Fibroblast of skin of abdomen (primary cell): ENCODE measurements at regions not wholly inside any gene's neighbourhood (a gene's known extent, or its start where the extent isn't known, plus 50 kb on each side); places are given as distances from the start of the nearest gene placed in this dataset.
"Not testable (repeated sequence)": the region's sequence is repeated elsewhere in the genome, so short reads cannot be mapped to it uniquely, and the experiment has no call there.

Experiments
- DNase-seq: peaks from one replicate; pipeline ENCODE4 v3.0.0-alpha.2; 2013

DNA sequence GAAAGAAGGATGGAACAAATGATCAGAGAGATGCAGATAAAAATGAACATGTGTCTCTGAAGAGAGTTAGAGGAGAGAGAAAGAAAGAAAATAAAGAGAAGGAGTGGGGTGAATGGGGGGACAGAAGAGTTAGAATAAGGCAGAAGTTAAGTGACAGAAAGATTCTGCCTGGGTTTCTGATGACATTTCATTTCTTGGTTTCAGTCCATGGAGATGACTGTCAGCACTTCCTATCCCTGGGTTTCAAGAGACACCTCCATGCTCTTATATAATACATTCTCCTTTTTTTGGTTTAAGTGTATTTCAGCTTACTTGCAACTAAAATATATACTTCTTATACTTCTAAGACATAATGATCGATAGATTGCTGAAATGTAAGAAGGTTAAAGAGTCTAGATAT is 213.0 kb upstream of the IL12B start:
- no peak for DNase-seq

DNA sequence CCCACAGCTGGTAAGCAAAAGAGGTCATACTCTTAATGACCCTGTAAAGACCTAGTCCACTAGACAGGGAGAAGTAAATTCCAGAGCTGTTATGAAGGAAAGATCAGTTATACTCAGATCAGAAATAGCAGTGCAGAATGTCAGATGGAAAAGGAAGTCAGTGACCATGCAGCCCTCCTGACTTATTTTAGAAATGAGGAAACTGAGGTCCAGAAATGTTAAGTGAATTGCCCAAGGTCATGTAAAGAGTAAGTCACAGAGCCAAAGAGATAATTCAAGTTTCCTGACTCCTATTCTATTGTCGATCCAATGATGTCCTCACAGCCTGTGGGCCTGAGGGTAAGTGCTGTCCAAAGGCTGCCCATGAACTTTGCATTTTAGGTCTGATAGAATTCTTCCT is 214.9 kb upstream of the IL12B start:
- DNase-seq = no peak

DNA sequence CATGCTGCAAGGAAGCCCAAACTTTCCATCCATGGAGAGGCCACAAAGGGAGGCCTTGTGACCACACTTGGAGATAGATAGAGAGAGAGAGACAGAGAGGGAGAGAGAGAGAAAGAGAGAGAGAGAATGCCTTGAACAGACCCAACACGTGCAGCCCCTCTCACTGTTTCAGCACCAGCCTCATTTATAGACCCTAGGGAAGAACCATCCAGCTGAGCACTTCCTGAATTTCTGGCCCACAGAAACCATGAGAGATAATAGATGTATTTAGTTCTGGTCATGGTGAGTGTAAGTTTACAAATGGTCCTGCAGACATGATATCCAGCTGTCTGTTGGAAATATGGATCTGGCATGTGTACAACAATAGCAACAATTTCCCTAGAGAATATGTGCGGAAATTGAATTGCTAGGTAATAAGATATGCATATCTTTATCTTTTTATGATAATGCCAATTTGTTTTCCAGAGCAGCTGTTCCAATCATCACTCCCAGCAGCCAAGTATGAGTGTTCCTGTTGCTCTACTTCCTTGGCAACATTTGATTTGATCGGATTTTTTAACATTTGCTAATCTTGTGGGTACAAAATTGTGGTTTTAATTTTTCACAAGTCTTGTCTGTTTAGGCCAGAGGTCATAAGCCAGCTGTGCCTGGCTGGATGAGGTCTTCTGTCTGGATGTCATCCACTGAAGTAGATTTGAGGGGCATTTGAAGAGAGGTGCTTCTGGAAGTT is 217.3 kb upstream of the IL12B start:
- no peak for DNase-seq

DNA sequence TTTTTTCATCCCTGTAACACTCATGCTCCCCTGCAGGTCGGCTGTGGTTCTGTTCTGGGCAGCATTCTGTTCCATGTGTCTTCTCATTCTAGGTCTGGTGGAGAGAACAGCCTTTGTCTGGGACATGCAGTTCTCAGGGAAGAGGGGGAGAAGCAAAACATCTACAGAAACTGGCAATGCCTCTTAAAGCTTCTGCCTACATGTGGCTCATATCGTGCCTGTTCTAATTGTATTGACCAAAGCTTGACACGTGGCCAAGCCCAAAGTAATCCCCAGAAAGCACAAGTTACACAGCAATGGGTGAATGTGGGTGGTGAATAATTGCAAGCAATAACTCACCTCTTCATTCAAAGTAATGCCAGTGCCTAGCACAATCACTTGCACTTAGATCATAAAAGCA is 218.2 kb upstream of the IL12B start:
- no peak for DNase-seq

DNA sequence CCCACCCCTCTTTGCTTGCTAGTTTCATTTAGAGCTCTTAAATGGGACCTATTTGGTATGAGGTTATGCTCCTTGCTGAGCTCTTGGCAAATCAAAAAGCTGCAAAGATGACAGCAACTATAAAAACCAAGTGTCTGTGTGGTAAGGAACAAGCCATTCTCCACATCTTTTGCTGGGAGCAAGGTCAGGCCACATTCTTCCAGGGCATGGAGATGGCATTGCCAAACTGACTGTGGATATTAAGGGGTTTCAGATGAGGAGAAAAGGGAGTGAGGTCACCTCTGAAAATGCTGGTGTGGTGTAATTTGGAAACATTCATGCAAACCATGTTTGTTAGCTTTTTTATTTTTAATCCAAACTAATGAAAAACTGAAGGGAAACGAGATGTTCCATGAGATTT is 218.8 kb upstream of the IL12B start:
- no peak for DNase-seq

DNA sequence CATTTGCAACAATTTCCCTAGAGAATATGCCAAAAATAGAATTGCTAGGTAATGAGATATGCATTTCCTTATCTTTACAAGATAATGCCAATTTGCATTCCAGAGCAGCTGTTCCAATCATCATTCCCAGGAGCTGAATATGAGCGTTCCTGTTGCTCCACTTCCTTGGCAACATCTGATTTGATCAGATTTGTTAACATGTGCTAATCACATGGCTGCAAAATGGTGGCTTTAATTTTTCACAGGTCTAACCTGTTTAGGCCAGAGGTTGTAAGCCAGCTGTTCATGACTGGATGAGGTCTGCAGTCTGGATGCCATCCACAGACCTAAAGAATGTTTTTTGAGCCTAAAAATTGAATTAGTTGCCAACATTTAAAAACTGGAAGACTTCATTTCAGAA is 220.7 kb upstream of the IL12B start:
- no peak for DNase-seq

DNA sequence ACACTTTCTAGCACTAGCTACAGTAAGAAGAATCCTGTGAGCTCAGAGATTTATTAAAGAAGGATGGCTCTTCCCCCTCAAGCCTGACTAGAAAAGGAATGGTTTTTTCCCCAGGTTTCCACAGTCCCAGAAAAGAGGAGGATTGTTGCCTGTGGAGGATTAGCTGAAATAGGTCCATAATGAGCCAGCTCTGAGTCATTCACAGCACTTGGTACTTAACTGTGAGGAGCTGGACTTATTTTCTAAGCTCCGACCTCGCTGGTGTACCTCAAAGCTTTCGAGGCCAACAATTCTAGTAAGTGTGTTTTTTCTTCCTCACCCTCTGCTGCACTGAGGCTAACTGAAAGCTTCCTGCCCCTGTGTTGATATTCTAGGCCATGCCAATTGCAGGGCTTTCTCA is 222.5 kb upstream of the IL12B start:
- DNase-seq = peak; percentile 64

DNA sequence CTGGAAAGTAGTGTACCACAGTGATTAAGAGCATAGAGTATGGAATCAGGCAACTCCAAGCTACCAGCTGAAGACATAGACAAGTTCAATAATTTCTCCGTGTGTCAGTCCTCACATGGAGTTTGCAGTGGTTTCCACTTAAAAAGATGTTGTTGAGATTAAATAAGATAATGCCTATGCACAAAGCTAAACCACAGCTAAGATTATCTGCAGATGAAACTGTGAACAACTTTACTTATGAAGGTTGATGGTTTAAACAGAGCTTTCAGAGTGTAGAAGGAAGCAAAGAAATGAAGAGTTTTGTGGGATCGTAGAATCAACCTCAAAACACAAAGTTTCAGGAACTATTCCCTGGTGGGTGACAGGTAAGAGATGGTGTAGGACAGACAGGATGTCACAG is 223.5 kb upstream of the IL12B start:
- DNase-seq = no peak

DNA sequence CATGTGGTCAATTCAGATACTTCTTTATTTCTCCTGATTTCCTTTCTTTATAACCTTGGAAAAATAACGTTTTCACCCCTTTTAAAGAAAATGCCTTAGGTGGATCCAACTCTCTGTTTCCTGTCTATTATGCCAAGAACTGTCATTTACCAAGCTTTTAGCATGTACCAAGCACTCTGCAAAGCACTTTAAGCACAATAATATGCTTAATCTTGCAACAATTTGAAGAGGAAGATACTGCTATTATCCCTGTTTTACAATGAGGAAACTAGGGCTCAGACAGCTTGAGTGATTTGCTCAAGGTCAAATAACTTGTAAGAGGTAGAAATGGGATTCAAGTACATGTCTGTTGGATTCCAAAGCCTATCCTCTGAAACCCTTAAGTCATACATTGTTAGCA is 224.8 kb upstream of the IL12B start:
- no peak for DNase-seq

DNA sequence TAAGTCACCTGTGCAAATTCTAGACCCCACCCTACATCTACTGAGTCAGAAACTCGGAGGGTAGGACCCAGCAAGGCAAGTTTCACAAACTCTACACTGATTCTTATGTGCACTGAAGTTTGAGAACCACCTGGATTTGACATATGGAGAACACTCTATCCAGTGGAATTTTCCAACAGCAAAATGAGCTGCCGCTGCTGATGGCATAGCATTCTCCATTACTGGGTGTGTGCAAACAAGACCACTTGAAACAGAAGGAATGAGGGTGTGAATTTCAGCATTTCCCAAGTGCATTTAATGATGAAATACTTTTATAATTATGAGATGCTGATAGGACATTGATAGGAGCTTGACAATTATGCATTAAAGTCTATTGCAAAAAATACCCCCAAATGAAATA is 229.1 kb upstream of the IL12B start:
- DNase-seq = no peak

DNA sequence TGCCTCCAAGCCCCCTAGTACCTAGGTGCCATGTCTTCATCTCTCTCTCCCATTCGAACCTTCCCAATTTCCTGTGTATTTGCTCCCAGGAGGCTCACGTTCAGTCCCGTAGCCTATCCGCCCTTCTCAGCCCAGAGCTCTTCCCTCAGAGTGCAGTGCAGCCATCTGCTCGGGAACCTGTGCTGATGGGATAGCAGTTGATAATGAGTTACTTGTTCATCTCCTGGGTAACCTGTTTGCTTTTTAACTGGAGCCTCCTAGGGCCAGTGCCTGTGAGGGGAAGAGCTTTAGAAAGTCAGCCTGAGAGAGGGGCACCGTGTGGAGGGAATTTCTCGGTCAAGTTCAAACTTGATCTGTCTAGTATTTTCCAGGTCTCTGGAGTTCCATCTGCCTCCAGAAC is 229.8 kb upstream of the IL12B start:
- no peak for DNase-seq

GRCh38 chr5:159564031-159564430 is 233.7 kb upstream of the IL12B start:
- DNase-seq = no peak

- DNase-seq = no peak
These were observed 236.5 kb upstream of the IL12B start for GRCh38 chr5:159566832-159567231.

DNA sequence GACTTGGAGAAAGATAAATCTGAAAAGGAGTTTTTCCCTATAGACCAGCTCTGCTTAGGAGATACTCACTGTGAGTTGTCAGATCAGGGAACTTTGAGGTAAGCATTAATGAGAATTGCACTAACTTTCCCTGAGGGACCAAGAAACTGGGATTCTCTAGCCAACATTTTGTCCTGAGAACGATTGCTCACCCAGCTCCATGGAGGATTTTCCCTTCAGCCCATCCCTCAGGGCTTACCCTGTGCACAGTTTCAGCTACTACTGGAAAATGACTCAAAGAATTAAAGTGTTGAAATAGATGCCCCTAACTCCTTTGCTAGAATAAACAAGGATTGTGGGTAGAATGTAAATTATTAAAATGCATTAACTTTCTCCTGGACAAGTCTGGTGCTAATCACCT is 237.2 kb upstream of the IL12B start:
- no peak for DNase-seq

DNA sequence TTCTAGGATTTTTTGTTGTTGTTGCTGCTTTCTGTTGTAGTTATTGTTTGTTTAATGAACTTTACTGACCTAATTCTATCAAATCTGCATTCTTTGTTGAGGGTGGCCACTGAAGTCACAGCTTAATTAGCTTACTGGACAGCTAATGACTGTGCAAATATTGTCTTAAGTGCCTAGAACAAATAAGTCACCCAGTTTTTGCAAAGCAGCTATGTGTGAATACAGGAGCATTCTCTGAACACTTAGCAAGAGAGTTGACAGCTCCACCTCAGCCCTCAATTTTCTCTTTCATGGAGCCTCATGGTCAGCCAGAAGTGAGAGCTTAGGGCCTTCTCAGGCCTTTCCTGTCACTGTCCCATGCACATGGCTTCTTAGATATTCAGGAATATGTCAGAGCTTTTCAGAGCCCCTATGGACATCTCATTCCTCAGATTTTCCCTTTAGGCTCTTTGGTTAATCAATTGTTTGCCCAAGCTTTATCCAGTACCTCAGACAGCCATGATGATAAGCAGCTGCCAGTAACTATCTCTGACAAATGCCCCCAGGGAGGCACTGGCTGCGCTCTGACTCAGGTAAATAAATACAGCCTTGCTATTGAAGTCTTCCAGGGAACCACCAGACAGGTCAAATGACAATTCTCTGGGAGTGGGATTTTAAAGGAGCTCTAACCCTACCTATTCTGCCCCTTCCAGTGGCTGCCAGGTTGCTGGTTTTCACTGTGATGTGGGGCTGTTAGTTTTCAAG is 241.4 kb upstream of the IL12B start:
- DNase-seq = no peak

DNA sequence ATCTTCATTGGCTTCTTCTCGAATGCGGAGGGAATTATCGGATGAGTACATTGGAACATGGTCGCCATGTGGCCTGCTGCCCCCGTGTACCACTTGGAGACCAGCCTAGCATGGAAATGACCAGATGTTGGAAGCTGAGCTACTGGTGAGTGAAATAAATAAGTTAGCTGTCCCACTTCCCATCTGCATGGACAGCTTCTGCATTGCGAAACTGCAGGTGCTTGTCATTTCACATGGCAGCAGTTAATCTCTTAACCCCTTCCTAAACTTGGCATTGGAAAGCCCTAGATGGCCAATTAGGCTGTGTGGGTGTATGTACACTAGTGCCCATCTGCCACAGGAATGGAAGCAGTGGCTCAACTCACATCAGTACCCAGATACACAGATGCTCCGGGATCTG is 246.6 kb upstream of the IL12B start:
- no peak for DNase-seq

DNA sequence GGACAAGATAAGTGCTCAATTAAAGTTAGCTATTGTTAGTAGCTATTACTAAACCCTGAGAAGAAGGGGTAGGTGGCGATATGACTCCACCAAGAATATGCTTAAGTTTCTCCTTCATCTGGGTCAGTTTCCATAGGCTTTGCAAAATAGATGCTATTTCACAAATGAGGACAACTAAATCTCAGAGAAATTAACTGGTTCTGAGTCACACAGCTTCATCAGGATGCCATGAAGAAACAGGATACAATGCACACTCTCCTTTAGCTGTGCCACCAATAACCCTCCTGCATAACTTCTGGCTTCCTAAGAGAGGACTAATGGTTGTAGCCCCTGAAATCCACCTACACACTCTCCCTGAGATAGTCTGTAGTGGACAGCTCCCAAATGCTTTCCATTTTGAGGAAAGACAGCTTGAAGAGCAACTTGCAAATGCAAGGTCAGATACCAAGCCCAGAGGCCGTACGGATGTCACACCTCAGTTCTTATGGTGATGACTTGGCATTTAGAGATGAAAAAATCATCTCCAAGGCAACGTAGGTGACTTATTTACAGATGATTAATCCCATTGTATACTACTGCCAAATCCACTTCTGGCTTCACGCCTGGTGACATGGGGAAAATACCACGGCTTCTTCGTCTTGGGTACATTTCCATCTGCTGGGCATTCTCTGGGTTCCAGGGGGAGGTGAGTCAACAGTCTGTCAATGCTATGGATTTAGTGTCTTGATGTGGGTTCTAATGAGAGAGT is 251.4 kb upstream of the IL12B start:
- peak; percentile 87 for DNase-seq

DNA sequence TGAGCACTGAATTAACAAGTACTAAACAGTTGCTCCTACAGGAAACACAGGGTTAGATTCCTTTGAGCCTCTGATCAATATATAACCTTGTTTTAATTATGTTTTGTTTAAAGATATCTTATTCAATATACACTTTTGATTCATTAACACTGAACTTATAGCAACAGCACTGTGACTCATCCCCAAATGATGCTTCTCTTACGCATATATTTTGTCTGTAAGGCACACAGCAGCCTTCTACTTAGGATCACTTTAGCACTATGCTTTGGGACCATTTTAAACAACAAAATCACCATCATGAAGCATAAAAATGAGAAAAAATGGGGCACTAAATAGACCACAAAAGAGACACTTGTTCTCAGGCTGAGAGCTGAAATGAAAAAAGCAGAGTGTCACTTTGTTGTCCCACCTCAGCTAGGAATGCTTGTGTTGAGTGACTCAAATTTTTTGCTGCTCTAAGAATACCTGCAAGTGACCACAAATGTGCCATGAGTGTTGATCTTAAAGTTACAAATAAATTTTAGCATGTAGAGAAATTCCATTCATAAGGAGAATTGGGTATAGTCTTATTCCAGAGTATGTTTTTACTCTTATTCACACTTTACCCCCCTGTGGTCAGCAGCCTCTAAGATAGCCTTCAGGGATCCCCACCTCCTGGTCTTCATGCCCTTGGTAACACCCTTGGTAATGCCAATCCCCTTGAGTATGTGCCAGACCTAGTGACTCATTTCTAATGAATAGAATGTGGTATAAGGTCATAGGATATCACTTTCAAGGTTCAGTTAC is 252.7 kb upstream of the IL12B start:
- DNase-seq = peak; percentile 58

DNA sequence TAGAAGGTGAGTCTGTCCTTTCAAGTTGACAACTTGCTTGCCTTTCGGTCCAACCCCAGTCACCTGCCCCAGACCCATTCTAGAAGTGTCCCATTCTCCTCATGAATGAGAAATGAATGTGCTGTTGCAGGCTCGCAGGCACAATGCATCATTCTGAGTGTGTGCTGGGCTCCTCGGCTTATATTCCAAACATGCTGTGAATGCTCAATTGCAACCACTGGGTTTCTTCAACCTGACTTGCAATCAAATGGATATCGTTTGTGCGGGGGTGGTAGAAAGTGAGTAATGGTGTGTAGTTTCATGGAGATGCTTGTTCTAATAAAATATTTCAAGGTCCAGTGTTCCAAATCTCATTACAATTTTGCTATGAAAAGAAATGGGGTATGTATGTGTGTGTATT is 256.6 kb upstream of the IL12B start:
- DNase-seq = no peak

- DNase-seq = no peak
These were observed 258.7 kb upstream of the IL12B start for GRCh38 chr5:159588941-159589340.

DNA sequence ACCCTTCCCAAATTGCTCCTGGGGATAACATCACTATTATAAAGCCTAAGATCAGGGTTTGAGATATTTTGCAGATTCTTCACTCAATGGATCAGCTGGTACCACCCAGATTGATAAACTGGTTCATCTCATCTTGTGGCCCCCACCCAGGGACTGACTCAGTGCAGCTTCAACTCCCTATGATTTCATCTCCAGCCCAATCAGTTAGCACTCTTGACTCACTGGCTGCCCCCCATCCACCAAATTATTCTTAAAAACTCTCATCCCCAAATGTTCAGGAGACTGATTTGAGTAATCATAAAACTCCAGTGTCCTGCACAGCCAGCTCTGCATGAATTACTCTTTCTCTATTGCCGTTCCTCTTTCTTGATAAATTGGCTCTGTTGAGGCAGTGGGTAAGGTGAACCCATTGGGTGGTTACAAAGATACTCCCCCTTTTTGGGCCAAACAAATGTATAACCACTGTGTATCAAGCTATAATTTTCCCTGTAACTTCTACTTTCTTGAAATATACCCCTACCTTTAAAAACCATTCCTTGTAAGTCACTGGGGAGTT is 263.3 kb upstream of the IL12B start:
- no peak for DNase-seq

- DNase-seq = not testable (repeated sequence)
These were observed 265.3 kb upstream of the IL12B start for GRCh38 chr5:159595561-159595960.

DNA sequence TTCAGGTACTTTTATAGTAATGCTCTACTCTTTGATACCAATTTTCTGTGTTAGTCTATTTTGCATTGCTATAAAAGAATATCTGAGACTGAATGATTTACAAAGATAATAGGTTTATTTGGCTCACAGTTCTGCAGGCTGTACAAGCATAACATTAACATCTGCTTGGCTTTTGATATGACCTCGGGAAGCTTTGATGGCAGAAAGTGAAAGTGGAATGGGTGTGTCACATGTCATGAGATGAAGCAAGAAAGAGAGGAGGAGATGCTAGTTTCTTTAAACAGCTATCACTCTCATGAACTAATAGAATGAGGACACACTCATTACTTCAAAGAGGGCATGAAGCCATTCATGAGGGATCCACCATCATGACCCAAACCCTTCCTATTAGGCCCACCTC is 270.9 kb upstream of the IL12B start:
- no peak for DNase-seq
